Mucosa of descending colon (tissue), 3 donors: ENCODE measurements at regions not wholly inside any gene's neighbourhood (a gene's known extent, or its start where the extent isn't known, plus 50 kb on each side); places are given as distances from the start of the nearest gene placed in this dataset.

Source experiments
- ATAC-seq: fragments of 200-7000 bp; cut with Tn5 transposase; one replicate; pipeline ENCODE4 v1.9.1; 2020; ENCODE audit warnings: mild to moderate bottlenecking, moderate library complexity
- DNase-seq, 3 donors: peaks; one replicate each; pipeline ENCODE4 v3.0.0-alpha.2; 2020
- H3K36me3 ChIP-seq: fragments of 200-600 bp; one replicate; pipeline ENCODE4 v1.8.0; 2021; ENCODE audit warnings: low read depth, mild to moderate bottlenecking
- H3K4me1 ChIP-seq: fragments of 200-600 bp; one replicate; pipeline ENCODE4 v1.8.0; 2021; ENCODE audit warnings: low read depth, mild to moderate bottlenecking
- H3K4me3 ChIP-seq: fragments of 200-600 bp; one replicate; pipeline ENCODE4 v1.8.0; 2021; ENCODE audit warnings: mild to moderate bottlenecking
- H3K9me3 ChIP-seq: fragments of 200-600 bp; one replicate; pipeline ENCODE4 v1.8.0; 2021; ENCODE audit warnings: mild to moderate bottlenecking
- CTCF ChIP-seq: fragments of 200-600 bp; IDR thresholded peaks from one replicate; pipeline ENCODE4 v1.8.0; 2022; ENCODE audit warnings: antibody characterized with exemption, mild to moderate bottlenecking
- intact Hi-C, 2 donors: fragments of 100-400 bp; cut with DNase I in 1 of 2; cut with micrococcal nuclease in 1 of 2; formaldehyde crosslinking; loops; one replicate each; pipeline versions ENCODE4 v1.11.0 to v1.11.1; 2022; cut with DNase I, micrococcal nuclease
- donor health status: DM: no; HTN: no; CAD: no; lungs with moderate emphysema.
- donor health status: DM: no; HTN: no; CAD: no.
- donor health status: DM: no; HTN: yes; CAD: no.

DNA sequence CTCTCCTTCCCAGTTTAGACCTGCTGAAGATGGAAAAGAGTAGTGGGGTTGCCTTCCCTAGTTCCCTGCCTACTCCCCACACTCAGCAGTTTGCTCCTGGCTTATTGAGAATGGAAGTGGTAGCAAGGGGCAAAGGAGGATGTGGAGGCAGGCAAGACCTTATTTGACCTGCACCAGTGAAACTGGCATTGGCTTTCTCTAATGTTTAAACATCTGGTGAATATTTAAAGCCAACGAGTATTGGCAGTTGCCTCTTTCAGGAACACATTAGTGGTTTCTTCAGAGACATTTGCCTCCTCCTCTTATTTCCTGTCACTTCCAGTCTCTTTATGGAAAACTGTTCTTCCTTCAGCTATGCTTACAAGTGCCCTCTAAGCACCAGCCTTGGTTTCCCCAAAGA is 62.4 kb upstream of the VAV3 start:
- Histone ChIP-seq H3K4me1 (no peaks in the 10 kb centered on the region), H3K4me3 (no peak overlapping the region), H3K36me3 (no peaks in the 10 kb centered on the region), H3K9me3 (no peaks in the 10 kb centered on the region)
- no peak for ATAC-seq
- DNase-seq, result no peak
- intact Hi-C loops, result no loop called here
- no peak for TF ChIP-seq CTCF

DNA sequence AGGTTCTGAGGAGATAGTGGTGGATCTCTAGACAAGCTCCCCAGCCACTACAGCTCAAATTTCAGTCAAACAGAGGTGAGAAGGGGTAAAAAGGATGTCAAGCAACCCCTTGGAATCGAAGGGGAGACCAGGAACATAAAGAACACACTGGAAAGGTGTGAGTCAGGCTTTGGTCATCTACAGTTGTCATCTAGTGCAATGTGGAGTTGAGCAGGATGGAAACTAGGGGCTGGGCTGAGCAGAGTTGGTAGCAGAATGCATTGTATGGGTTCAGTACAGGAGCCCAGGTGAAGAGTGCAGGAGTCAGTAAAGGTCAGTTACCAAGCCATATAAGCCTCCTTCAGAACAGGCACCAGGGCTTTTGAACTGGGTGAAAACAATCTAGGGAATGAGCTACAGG is 52.7 kb upstream of the VAV3 start:
- DNase-seq (no peak), ATAC-seq (no peak)
- Histone ChIP-seq H3K4me1 (no peaks in the 10 kb centered on the region), H3K9me3 (no peaks in the 10 kb centered on the region), H3K4me3 (no peak overlapping the region), H3K36me3 (no peaks in the 10 kb centered on the region)
- intact Hi-C loops, result no loop called here
- no peak for TF ChIP-seq CTCF

DNA sequence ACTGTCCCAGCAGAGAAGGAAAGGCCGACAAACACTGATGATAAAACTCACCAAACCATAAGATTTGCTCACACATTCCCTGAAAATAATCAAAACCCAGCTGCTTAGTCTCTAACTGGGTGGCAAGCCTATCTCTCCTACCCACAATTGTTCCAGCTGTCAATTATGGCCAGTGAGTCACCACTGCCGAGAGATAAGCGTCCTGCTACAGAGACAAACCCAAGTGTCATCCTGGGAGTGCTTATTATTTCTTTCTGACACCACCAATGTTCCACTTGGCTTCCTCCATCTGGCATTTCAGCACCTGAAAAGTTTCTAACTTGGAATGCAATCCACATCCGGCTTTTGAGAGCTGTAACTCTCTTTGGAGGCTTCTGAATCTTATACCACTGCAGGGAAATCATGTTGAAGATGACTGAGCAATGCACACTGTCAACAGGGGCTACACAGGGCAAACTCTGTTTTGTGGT is 51.5 kb upstream of the VAV3 start:
- Histone ChIP-seq H3K9me3 (no peaks in the 10 kb centered on the region), H3K4me3 (no peak overlapping the region), H3K4me1 (no peaks in the 10 kb centered on the region), H3K36me3 (no peaks in the 10 kb centered on the region)
- TF ChIP-seq CTCF, result no peak
- DNase-seq, result no peak
- intact Hi-C loops, result no loop called here
- peak; percentile 32 for ATAC-seq
